Islet precursor cell (in vitro differentiated cells): ENCODE measurements at regions not wholly inside any gene's neighbourhood (a gene's known extent, or its start where the extent isn't known, plus 50 kb on each side); places are given as distances from the start of the nearest gene placed in this dataset.
"Not testable (repeated sequence)": the region's sequence is repeated elsewhere in the genome, so short reads cannot be mapped to it uniquely, and the experiment has no call there.

Experiments used
- DNase-seq: peaks from one replicate; pipeline ENCODE4 v3.0.0-alpha.2; 2018

- DNase-seq, result no peak
Observed at GRCh38 chr13:32828711-32829110, 187.5 kb upstream of the KL start.

DNA sequence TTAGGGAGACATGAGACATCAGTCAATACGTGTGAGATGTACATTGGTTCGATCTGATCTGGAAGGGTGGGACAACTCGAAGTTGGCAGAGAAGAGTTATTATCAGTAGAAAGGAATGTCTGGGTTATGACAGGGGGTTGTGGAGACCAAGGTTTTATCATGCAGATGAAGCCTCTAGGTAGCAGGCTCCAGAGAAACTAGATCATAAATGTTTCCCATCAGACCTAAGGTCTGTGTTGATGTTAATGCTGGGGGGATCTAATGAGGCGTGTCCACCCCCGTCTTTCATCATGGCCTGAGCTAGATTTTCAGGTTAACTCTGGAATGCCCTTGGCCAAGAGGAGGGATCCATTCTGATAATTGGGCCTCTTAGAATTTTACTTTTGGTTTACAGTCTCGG lies 187.0 kb upstream of the KL start:
- DNase-seq, result no peak

DNA sequence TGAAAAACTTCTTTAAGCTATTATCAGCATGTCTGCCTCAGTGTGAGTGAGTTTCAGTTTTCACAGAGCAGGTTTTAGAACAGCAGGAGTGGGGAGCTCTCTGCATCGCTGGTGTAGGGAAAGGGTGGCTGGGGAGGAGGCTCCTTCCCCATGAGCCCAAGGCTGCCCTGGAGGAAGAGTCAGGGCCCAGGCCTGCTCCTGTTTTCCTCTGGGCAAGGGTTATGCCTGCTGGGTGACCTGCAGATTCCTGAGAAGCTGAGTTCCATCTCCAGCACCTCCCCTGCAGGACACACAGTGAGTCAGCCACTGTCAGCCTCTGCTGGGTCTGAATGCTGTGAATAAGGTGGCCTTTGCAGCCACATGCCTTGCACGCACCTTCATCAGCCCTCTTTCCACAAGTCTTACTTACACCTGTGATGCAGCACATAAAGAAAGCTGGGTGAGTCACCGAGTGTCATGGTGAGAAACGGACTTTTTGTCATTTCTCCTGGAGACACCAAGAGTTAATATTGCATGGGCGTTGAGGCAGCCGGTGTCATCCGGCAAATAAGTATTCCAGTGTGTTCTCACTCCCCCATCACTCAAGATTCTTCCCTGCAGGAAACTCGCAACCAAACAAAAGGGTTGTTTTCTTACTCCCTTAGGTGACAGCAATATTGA lies 186.4 kb upstream of the KL start:
- peak; percentile 96 for DNase-seq

DNA sequence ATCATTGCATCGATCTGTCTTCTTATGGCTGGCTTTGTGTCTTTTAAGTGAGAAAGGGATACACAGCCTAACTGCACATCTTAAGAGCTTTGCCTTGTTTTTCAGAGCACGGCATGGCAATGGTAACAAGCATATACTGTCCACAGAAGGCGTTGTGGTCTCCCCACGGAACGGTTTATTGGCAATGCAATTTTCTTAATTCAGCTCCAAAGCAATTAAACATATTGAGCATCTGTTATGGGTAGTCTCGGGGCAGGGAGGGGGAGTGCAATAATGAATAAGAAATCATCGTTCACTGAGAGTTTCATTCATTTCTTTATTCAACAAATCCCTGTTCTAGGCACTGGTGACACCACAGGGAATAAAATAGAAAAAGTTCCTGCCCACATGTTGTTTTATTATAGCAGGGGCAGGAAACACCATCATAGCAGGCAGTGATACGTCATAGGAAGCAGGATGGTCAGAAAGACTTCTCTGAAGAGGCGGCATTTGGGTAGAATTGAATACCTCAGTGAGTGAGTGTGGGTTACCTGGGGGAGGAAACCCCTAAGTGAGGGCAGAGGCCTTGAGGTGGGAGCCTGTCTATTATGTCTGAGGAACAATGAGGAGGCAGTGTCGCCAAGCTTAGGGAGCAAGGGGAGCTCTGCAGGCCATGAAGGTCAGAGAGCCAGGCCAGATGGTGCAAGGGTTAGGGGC lies 185.7 kb upstream of the KL start:
- DNase-seq, result no peak

DNA sequence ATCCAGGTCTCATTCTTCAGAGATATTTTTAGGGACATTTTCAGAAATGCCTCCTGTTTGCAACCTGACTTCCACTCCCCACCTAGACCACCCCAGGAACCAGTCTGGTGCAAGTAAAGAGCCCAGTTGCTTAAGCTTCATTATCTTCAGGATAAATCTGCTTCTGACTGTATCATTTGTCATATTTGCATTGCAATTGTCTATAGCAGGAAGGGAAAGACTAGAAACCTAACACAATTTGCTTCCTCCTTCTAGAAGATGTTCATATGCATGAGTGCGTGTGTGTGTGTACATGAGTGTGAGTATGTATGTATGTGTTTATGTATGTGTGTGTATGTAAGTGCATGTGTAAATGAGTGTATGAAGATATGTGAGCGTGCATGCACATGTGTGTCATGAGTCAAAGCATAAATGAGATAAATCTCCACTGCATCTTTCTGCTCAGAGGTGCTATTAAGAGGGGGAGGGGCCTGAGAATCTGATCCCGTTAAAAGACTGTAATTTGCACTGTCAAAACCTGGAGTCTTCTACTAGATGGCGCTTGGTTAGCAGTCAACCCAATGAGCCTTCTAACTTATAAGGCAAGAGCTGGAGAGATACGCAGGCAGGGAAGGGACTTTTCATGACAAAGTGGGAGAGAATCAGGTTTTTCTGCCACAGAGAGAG lies 178.8 kb upstream of the KL start:
- no peak for DNase-seq

- no peak for DNase-seq
Observed at GRCh38 chr13:32837973-32838927, 178.0 kb upstream of the KL start.

GRCh38 chr13:32838945-32839344 lies 177.3 kb upstream of the KL start:
- no peak for DNase-seq

GRCh38 chr13:32840113-32840512 lies 176.1 kb upstream of the KL start:
- peak; percentile 11 for DNase-seq

- DNase-seq, result no peak
Observed at GRCh38 chr13:32840989-32841713, 175.1 kb upstream of the KL start.

DNA sequence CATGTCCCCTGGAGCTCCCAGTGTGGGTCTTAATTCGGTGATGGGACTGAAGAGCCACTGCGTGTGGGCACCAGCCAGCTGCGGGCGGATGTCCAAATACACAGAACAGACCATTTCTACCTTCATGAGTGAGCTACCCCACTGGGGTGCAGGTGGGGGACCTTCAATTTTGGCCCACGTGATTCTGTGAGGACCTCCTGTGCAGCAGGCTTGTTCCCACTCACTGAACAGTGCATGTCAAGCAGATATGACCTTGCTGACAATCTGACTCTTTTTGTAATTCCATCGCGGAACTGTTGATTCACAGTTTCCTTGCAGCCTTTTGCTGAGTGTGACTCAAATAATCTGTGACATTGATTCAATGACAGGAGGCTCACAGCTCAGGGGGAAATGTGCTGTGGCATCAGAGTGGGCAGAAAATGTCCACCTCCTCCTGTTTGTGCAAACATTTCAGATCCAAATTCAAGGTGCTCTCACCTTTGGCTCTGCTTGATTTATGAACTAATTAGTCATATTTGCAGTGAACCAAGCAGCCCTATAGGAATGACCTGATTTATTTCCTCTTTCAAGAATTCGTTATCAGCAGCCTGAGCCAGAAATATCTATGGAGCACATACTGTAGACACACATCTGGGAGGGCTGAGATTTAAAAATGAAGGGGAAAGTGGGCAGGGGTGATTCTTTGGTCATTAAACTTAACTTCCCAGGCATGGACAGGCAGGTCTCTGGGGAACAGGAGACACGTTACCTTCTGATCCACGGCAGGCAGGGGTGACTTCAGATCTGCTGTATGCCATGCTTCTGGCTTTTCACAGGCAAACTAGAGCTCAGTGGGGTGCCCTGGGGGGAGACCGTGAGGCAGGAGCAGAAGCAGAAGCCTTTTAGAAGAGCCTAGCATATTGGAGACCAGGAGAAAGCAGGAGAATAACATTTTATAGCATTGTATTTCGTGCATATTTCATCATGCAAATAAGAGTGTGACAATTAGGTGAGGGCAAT lies 170.0 kb upstream of the KL start:
- DNase-seq, result no peak

DNA sequence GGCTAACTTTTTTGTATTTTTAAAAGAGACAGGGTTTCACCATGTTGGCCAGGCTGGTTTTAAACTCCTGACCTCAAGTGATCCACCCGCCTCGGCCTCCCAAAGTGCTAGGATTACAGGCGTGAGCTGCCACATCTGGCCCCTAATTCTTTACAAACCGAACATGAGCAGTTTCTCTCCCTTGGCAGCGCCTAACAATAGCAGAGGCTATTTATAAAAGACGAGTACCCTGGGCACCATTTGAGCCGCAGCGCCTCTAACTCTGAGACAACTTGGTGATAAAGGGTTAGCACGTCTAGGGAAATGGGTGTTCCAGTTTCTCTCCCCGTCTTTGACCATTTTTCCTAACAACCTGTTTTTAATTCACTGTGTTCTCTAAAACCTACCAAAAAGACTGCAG lies 168.2 kb upstream of the KL start:
- not testable (repeated sequence) for DNase-seq

DNA sequence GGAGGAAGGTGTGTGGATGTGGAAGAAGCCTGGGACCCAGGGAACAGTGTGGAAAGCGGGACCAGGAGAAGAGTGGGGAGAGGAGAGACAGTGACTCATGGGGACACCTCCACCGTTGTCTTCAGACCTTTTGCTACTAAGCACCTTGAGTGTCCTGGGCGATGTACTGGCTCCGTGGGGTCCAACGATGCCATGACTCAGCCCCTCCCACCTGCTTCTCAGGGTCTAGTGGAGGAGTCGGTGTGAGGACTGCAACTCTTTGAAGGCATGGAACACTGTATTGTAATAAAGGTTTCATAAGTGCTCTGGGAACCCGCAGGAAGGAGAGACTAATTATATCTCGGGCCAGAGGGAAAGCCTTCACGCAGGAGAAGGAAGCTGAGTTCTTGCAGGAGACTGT lies 166.9 kb upstream of the KL start:
- DNase-seq, result no peak

DNA sequence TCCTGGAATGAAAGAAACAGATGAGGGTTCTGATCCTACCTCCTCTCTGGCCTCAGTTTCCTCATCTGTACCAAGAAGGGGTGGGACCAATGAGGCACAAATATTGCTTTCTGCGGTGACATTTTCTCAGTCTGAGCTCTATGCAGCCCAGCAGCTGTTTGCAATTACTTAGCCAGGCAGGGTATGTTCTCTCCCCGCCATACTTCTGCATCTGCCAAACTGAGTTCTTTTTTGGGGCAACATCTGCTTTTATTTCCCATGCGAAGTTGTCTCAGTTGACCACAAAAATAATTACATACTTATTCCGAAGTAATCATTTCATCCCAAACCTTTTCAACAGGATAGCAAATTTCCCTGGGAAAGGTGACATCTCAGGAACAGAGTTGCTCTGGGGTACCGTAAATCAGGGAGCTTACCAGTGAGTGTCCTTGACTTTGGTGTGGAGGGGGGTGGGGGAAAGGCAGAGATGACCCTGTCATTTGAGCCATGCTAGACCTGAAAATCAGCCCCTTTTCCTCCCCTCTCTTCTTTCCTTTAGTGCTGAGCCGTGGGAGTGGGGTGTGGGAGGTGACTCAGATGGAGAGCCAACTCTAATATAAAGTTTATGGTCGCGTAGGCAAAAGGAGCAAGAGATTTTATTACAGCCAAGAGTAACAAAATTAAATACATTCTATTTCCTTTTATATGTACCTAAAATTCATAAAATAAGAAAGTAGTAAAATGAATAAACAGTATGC lies 165.7 kb upstream of the KL start:
- DNase-seq, result no peak

- no peak for DNase-seq
Observed at GRCh38 chr13:32851083-32852069, 164.8 kb upstream of the KL start.

DNA sequence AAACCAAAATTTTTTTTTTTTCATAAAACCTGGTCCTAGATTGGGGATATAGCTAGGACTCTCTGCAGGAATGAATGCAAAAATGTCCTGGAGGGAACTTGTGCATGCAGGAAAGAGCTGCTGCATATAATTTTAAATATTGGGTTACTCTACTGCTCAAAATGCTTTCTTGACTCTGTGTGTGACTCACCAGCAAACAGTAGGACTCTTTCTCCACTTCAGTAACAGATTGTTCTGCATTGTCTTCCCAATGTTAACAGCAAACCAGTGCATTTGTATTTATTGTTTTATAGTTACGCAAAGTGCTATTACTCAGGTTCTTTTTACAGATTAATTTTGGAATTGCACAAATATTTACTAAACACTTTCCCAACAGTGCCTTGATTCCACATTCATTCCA lies 163.7 kb upstream of the KL start:
- no peak for DNase-seq

DNA sequence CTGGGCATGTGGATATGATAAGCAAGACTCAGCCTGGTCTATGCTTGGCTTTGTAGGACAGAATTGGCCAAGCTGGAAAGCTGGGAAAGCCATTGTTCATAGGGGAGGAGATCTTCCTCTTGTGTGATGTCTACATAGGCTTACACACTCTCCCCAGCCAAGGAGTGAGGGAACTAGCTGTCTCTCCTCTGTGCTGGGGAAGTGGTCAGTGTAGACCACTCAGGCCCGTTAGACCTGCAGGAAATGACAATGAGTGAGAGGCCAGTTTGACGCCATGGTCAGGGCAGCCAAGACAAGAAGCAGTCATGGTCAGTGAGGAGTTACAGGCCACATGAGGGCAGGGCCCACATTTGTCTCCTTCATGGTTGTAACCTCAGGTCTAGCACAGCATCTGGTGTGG lies 159.1 kb upstream of the KL start:
- DNase-seq, result peak; percentile 22

DNA sequence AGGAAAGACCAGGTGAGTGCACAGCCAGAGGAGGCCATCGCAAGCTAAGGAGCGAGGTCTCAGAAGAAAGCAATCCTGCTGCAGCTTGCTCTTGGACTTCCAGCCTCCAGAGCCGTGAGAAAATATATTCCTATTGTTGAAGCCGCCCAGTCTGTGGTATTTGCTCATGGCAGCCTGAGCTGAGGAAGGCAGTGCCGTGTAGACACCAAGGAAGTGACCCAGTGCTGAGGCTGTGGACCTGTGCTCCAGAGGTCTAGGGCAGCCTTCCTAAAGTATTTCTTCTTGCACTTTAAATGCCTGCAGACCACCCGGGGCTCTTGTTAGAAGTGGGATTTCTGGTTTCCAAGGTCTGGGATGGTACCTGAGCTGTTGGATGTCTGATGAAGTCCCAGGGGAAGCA lies 158.5 kb upstream of the KL start:
- peak; percentile 30 for DNase-seq

GRCh38 chr13:32859707-32860292 lies 156.4 kb upstream of the KL start:
- DNase-seq, result peak; percentile 7

DNA sequence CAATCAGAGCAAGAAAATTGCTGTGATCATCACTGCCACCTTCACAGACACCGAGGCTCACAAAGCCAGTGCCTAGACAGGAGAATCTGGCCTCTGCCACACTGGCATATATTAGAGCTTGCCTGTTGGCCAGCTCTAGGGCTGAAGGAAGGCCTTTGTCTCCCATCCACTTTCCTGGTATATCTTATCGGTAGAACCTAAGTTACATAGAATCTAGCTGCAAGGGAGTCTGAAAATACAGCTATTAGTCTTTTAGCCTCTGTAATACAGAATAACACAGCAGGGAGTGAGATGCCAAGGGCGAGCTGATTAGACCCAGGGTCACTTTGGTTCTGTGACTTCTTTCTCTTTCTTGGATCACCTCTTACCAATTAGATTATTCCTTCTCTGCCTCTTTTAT lies 154.9 kb upstream of the KL start:
- peak; percentile 9 for DNase-seq
